ENCODE measurements at regions not wholly inside any gene's neighbourhood (a gene's known extent, or its start where the extent isn't known, plus 50 kb on each side); places are given as distances from the start of the nearest gene placed in this dataset.

- Histone ChIP-seq H3K9ac (ENCODE audit: low read length) (no peak overlapping the region), H3K4me3 (ENCODE audit: control extremely low read depth in 1 of 5, extremely low read depth in 1 of 5, insufficient read depth in 1 of 5, low read depth in 2 of 5, low read length in 4 of 5) (no peak overlapping the region), H3K4me1 (ENCODE audit: control insufficient read depth in 2 of 2, insufficient read depth in 2 of 2, low read length in 2 of 2) (no peaks in the 10 kb centered on the region), H3K79me2 (ENCODE audit: control insufficient read depth, insufficient read depth, low read length) (no peaks in the 10 kb centered on the region), H3K27me3 (replicated peaks in 1 of 4; ENCODE audit: control extremely low read depth in 1 of 4, control insufficient read depth in 3 of 4, insufficient read depth in 4 of 4, low read length in 3 of 4) (no peaks in the 10 kb centered on the region), H3K9me3 (ENCODE audit: control extremely low read depth in 1 of 3, control insufficient read depth in 2 of 3, insufficient read depth in 1 of 3, low read length in 2 of 3) (no peaks in the 10 kb centered on the region), H3K27ac (ENCODE audit: low read length in 2 of 2) (no peak overlapping the region), H2AFZ (ENCODE audit: insufficient read depth, low read depth, low read length, poor library complexity, severe bottlenecking) (no peak overlapping the region), H3K36me3 (replicated peaks in 1 of 2; ENCODE audit: control extremely low read depth in 1 of 2, control insufficient read depth in 1 of 2, extremely low read depth in 1 of 2, insufficient read depth in 2 of 2, low read length in 1 of 2) (no peaks in the 10 kb centered on the region), H4K20me1 (ENCODE audit: control insufficient read depth, insufficient read depth, low read length, poor library complexity, severe bottlenecking) (no peaks in the 10 kb centered on the region), H3K4me2 (replicated peaks; ENCODE audit: low read depth, low read length, poor library complexity, severe bottlenecking) (no peak overlapping the region)
- POLR2A ChIA-PET: no interaction called here
- ATAC-seq (ENCODE audit: low read depth): no peak
- no peaks in the 10 kb centered on the region for H3K4me1 Mint-ChIP-seq
- CTCF ChIA-PET: no interaction called here
- no peaks in the 10 kb centered on the region for H3K9me3 Mint-ChIP-seq (ENCODE audit: insufficient read depth)
- intact Hi-C loops (cut with micrococcal nuclease): no loop called here
- WGBS (ENCODE audit: insufficient coverage): 88% methylated on average over 3 of the region's 5 CpGs
- H3K4me3 Mint-ChIP-seq: no peak overlapping the region
- DNase-seq: no peak
- H3K27me3 Mint-ChIP-seq: no peaks in the 10 kb centered on the region
- no peak overlapping the region for H3K27ac Mint-ChIP-seq
- TF ChIP-seq CTCF (IDR thresholded peaks at IDR 0.05): no peak
- TF ChIP-seq EZH2 (IDR thresholded peaks at IDR 0.05; ENCODE audit: borderline replicate concordance, insufficient read depth, low read depth, low read length, poor library complexity, severe bottlenecking): no peak
Observed at GRCh38 chr7:118473271-118473670, 248.8 kb downstream of the ANKRD7 start.

- H3K4me3 ChIP-seq (ENCODE audit: control extremely low read depth in 1 of 5, extremely low read depth in 1 of 5, insufficient read depth in 1 of 5, low read depth in 2 of 5, low read length in 4 of 5): no peak overlapping the region
- POLR2A ChIA-PET: no interaction called here
Observed at GRCh38 chr7:118476036-118476435, 251.5 kb downstream of the ANKRD7 start.

More at GRCh38 chr7:118476036-118476435, 251.5 kb downstream of the ANKRD7 start:
- no peak overlapping the region for H2AFZ ChIP-seq (ENCODE audit: insufficient read depth, low read depth, low read length, poor library complexity, severe bottlenecking)
- no peaks in the 10 kb centered on the region for H4K20me1 ChIP-seq (ENCODE audit: control insufficient read depth, insufficient read depth, low read length, poor library complexity, severe bottlenecking)
- intact Hi-C loops (cut with micrococcal nuclease): no loop called here
- no peak overlapping the region for H3K4me2 ChIP-seq (replicated peaks; ENCODE audit: low read depth, low read length, poor library complexity, severe bottlenecking)
- no peaks in the 10 kb centered on the region for H3K4me1 ChIP-seq (ENCODE audit: control insufficient read depth in 2 of 2, insufficient read depth in 2 of 2, low read length in 2 of 2)
- ATAC-seq (ENCODE audit: low read depth) (no peak), DNase-seq (no peak)
- Mint-ChIP-seq H3K27me3 (no peaks in the 10 kb centered on the region), H3K4me3 (no peak overlapping the region), H3K4me1 (no peaks in the 10 kb centered on the region), H3K27ac (no peak overlapping the region), H3K9me3 (ENCODE audit: insufficient read depth) (no peaks in the 10 kb centered on the region)
- H3K27me3 ChIP-seq (replicated peaks in 1 of 4; ENCODE audit: control extremely low read depth in 1 of 4, control insufficient read depth in 3 of 4, insufficient read depth in 4 of 4, low read length in 3 of 4): no peaks in the 10 kb centered on the region
- WGBS (ENCODE audit: insufficient coverage): no CpG with 5 or more reads among the region's 2 CpGs
- H3K27ac ChIP-seq (ENCODE audit: low read length in 2 of 2): no peak overlapping the region
- H3K9me3 ChIP-seq (ENCODE audit: control extremely low read depth in 1 of 3, control insufficient read depth in 2 of 3, insufficient read depth in 1 of 3, low read length in 2 of 3): peaks cover 0 to under 1% (median 0%) of the 10 kb centered on the region in 3 donors
- no peaks in the 10 kb centered on the region for H3K36me3 ChIP-seq (replicated peaks in 1 of 2; ENCODE audit: control extremely low read depth in 1 of 2, control insufficient read depth in 1 of 2, extremely low read depth in 1 of 2, insufficient read depth in 2 of 2, low read length in 1 of 2)
- no peak overlapping the region for H3K9ac ChIP-seq (ENCODE audit: low read length)
- CTCF ChIA-PET: no interaction called here
- TF ChIP-seq EZH2 (IDR thresholded peaks at IDR 0.05; ENCODE audit: borderline replicate concordance, insufficient read depth, low read depth, low read length, poor library complexity, severe bottlenecking) (no peak), CTCF (IDR thresholded peaks at IDR 0.05) (no peak)
- H3K79me2 ChIP-seq (ENCODE audit: control insufficient read depth, insufficient read depth, low read length): no peaks in the 10 kb centered on the region
